HG02885 (cell line): ENCODE measurements at regions not wholly inside any gene's neighbourhood (a gene's known extent, or its start where the extent isn't known, plus 50 kb on each side); places are given as distances from the start of the nearest gene placed in this dataset.

ENCODE experiments used
- ATAC-seq: cut with Tn5 transposase; IDR thresholded peaks from one replicate; pipeline ENCODE4 v1.9.1; 2021; ENCODE audit warnings: mild to moderate bottlenecking; ENCODE audit not compliant: unreplicated experiment, poor library complexity

- ATAC-seq, result no peak
Observed at GRCh38 chr5:91687430-91687829, 304.3 kb upstream of the ARRDC3 start.

DNA sequence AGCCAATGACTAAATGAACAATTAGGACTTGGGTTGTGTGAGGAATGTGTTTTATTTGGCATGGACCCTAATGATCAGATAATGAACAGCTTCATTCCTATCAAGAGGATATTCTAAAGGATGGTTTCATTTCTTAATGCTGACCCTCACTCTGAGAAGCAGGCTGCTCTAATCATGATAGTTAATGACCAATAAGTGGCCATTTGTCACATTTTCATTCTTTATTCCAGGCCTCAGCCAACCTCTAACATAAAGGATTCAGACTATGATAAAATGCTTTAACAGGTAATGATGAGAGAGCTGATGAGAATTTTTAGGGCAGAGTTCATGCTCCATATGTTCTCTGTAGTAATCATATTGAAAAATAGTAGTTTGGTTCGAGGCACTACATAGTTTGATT lies 301.5 kb upstream of the ARRDC3 start:
- no peak for ATAC-seq

DNA sequence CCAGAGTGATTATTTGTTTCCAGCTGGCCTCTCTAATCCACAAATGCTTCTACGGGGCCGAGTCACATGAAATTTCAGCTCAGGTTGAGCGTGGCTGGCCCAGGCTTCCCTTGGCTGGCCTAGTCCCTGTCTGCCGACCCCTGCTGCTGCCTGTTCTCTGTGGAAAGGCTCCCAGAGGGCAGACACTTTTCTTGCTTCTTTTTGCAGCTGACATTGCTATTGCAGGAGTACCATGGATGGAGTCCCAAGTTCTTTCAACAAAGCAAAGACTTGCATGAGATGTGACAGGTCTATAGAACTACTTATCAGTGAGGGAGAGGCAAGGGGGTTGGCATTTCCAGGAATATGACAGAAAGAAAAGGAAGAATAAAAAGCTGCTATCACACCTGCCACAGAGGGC lies 287.4 kb upstream of the ARRDC3 start:
- ATAC-seq, result no peak

DNA sequence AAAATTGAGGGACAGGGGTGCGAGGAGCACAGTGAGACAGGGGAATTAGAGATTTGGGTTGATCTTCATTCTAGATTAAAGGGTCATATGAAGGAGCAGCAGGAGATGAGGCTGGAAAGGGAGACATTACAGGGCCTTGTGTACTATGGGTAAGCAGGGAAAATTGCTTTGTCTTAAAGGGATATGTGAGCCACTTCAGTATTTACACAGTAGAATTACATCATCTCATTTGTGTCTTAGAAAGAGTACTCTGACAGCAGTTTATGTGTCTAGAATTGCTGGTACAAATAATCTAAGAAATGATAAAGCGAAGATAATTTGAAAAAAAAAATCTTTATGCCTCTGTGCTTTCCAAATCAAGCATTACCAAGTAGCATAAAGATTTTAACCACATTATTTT lies 287.0 kb upstream of the ARRDC3 start:
- ATAC-seq, result no peak

DNA sequence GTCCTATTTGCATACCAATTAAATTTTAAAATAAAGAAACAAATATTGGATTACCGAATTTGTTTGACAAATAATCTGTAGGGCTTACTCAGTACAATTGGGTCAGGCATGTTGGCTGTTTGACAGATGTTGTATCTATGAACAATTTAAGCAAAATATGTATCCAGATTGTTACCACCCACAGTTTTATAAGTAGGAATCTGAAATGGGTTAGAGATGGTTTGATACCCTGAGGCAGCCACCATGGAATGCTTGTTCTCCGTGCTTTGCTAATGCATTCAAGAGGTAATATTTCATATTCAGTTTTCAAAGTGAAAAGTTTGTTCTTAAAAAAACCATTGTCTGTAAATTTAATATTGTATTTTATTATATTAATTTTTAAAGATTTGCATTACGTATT lies 285.1 kb upstream of the ARRDC3 start:
- ATAC-seq, result no peak

GRCh38 chr5:91652678-91653077 lies 269.6 kb upstream of the ARRDC3 start:
- ATAC-seq, result no peak

- no peak for ATAC-seq
Observed at GRCh38 chr5:91651704-91652103, 268.6 kb upstream of the ARRDC3 start.

DNA sequence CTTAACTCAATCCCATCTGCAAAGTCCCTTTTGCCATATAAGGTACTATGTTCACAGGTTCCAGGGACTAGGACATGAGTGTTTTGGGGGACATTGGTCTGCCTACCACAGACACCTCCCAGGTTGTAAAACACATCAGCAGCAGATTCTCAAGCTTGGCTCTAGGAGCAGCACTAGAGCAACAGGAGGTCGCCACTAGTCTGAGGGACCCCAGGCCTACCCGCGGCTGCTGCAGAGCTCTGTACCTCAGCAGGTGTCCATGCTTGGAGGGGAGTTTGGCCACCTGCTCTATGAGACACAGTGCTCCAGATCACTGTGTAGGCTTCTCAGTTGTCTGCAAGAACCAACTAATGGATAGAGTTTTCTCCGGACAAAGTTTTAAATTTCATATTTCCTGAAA lies 262.2 kb upstream of the ARRDC3 start:
- ATAC-seq, result no peak

GRCh38 chr5:91643797-91644196 lies 260.7 kb upstream of the ARRDC3 start:
- no peak for ATAC-seq

DNA sequence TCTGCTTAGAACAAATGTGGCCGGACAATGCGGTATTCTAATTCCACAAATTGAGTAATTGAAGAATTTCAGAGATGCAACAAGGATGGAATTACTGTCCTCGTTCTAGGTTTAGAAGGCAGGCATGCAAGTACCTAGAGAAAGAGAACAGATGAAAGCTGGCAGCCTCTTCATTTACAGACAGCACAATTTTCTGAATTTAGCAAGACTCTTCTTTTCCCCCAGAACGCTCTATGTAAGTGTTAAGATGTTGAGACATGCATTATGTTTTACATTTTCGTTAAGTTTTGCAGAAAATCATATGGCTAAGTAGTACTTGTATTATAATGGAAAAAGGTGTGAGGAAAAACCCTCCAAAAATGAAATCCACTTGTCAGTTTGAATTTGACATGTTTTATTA lies 259.5 kb upstream of the ARRDC3 start:
- ATAC-seq, result no peak

GRCh38 chr5:91641730-91642350 lies 258.7 kb upstream of the ARRDC3 start:
- no peak for ATAC-seq

- ATAC-seq, result no peak
Observed at GRCh38 chr5:91639744-91640143, 256.6 kb upstream of the ARRDC3 start.

GRCh38 chr5:91638010-91638409 lies 254.9 kb upstream of the ARRDC3 start:
- ATAC-seq, result no peak

- no peak for ATAC-seq
Observed at GRCh38 chr5:91635950-91636734, 253.0 kb upstream of the ARRDC3 start.

DNA sequence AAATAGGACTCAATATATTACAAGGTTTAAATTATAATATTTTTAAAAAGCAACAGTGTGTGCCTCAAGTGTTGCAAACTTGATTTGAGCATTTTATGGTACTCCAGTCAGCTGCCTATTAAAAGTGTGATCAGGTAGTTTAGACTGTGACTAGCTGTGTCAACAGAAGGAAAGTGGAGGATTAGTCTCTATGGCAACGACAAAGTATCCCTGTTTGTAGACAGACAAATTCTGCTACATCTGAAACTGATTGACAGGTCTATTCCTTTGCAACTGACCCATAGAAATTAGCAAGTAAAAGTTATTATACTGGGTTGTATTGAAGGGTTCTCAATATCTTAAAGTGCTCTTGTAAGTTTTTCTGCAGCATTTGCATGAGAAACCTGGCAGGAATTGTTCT lies 249.8 kb upstream of the ARRDC3 start:
- ATAC-seq, result no peak

DNA sequence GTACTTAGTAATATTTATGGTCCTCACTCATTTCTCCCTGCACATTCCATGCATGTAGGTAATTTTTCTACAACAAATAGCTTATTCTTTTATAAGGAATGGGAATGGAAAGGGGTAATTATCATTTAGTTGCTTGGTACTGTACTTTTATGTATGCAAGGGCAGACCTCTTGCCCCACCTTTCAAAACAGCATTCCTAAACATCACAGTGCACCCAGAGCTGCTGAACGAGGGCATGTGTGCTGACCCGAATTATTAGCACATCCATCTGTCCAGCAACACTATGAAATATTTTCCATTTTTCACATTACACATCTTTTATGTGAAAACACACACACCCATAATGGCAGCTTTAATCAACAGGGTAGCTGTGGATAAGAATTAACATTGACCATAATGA lies 228.6 kb upstream of the ARRDC3 start:
- no peak for ATAC-seq

DNA sequence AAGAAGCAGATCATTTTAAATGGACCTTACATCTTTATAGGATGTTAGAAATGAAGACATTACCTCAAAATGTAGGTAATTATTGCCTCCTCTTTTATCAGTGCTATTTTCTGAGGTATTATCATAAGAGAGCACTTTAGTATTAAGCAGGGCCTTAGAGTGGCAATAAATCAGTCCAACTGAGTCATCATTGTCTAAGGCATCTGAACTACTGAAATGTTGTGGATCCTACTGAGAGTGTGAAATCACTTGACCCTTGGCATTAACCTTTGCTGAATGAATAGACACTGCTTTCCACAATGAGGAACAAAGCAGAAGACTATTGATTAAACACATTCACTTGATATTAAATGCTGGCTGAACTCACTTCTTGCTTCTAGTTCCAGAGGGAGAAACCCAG lies 224.6 kb upstream of the ARRDC3 start:
- ATAC-seq, result no peak

DNA sequence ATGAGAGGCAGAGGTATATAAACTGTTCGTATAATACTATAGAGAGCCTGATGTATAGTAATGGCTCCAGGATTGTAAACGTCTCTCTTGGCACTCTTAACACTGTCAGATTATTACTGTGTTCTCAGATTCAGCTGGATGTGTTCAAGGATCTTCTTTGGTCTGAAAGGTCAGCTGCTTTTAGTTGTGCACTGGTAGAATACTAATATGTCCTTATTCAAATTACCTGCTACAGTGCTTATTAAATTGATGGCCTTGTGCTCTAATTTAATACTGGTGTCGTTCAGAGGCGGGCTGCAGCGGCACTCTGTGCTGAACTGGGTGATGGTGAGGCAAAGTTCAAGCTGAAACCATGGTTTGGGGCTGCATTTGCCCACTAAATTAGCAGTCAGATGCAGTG lies 216.7 kb upstream of the ARRDC3 start:
- no peak for ATAC-seq

DNA sequence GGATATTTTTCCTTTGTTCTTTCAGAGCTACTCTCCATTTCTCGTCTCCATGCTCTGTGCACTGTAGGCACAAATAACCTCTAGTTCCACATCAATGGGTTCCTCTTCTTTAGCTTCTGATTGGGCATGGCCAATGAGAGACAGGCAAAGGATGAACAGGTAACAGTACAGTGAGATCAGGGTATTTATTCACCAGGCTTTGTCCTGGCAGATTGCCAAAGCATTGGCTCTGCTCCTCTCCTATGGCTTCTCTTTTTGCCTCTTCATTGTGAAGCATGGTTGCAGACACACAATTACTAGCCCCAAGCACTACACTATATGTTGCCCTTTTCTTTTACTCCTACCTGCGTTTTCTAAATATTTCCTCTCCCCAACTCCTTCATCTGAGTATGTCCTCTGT lies 215.1 kb upstream of the ARRDC3 start:
- no peak for ATAC-seq

DNA sequence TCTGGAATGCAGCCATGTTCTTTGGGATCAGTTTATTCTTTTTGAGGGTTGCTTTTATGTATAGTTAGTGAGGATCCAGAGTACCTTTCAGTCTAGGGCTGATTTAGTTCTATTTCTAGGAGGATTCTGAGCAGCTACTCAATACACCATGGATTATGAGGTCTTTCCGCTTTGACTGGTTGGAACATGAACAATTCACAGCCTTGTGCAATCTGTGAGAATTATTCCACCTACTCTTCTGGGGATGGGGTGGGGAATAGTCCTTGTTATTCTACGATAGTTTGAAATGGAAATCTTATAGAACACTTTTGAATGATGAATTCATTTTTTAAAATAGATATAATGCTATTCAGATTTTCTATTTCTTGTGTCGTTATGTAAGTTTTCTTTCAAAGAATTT lies 212.3 kb upstream of the ARRDC3 start:
- ATAC-seq, result no peak

DNA sequence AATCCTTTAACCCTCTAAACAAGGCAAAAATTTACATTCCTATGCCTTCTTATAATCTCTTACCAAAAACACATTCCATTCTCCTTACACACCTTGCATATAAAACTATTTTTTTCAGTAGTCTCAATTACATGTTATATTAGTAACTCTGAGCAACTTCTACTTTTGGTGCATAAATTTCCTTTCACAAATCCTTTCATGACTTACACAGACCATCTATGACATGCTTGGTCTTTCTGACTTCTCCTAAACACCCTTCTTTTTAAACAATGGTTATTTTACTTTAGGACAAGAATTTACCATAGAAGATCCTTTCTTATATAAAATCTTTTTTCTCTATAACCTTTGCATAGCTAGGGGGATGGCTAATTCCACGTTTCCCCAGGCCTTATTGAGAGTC lies 208.0 kb upstream of the ARRDC3 start:
- ATAC-seq, result no peak

- ATAC-seq, result no peak
Observed at GRCh38 chr5:91586232-91586631, 203.1 kb upstream of the ARRDC3 start.
